ENCODE measurements at regions not wholly inside any gene's neighbourhood (a gene's known extent, or its start where the extent isn't known, plus 50 kb on each side); places are given as distances from the start of the nearest gene placed in this dataset.

- no peak for TF ChIP-seq NFRKB (IDR thresholded peaks at IDR 0.05)
- TF ChIP-seq L3MBTL2 (conservative IDR thresholded peaks at IDR 0.05) = no peak
- TF ChIP-seq SUZ12 (IDR thresholded peaks at IDR 0.05) = no peak
- TF ChIP-seq BHLHE40 (IDR thresholded peaks at IDR 0.05; ENCODE audit: borderline replicate concordance) = no peak
- no peak for TF ChIP-seq TARDBP (IDR thresholded peaks at IDR 0.05)
- TF ChIP-seq FOXM1 (IDR thresholded peaks at IDR 0.05; ENCODE audit: borderline replicate concordance) = no peak
- no peak for TF ChIP-seq ARNT (IDR thresholded peaks at IDR 0.05)
- no peak for TF ChIP-seq LEF1 (IDR thresholded peaks at IDR 0.05; ENCODE audit: borderline replicate concordance)
- TF ChIP-seq ELF4 (IDR thresholded peaks at IDR 0.05) = no peak
- TF ChIP-seq PKNOX1 (IDR thresholded peaks at IDR 0.05) = no peak
- TF ChIP-seq FOXA1 (IDR thresholded peaks at IDR 0.05) = no peak
- TF ChIP-seq FOXK2 (IDR thresholded peaks at IDR 0.05) = no peak
- TF ChIP-seq SP1 (IDR thresholded peaks at IDR 0.05) = no peak
- TF ChIP-seq CTBP1 (IDR thresholded peaks at IDR 0.05; ENCODE audit: borderline replicate concordance) = no peak
Measured at GRCh38 chr10:62577076-62577475, 202.9 kb downstream of the ZNF365 start.
